ENCODE measurements at regions not wholly inside any gene's neighbourhood (a gene's known extent, or its start where the extent isn't known, plus 50 kb on each side); places are given as distances from the start of the nearest gene placed in this dataset.
"Not testable (repeated sequence)": the region's sequence is repeated elsewhere in the genome, so short reads cannot be mapped to it uniquely, and the experiment has no call there.

DNA sequence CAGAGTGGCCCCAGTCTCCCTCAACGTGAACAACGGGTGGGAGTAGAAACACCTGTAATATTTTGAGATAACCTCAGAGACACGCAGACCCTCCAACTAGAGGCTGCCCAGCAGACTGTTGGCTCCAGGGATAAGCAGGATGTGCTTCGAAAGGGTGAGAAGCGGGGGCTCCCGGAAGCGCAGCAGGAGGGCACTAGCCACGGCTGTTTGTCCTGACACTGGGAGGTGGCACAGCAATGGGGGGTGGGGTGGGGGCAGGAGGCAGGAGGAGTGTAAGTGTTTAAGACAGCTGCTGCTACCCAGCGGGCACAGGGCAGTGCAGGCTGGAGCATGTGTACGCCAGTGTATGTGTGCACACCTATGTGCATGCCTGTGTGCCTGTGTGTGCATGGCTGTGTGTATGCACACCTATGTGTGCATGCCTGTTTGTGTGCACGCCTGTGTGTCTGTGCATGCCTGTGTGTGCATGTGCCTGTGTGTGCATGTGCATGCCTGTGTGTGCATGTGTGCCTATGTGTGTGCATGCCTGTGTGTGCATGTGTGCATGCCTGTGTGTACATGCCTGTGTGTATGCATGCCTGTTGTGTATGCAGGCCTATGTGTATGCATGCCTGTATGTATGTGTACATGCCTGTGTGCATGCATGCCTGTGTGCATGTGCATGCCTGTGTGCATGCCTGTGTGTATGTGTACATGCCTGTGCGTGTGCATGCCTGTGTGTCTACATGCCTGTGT lies 154.7 kb downstream of the SHANK2 start:
- no peak for DNase-seq (ENCODE audit: low spot score)

DNA sequence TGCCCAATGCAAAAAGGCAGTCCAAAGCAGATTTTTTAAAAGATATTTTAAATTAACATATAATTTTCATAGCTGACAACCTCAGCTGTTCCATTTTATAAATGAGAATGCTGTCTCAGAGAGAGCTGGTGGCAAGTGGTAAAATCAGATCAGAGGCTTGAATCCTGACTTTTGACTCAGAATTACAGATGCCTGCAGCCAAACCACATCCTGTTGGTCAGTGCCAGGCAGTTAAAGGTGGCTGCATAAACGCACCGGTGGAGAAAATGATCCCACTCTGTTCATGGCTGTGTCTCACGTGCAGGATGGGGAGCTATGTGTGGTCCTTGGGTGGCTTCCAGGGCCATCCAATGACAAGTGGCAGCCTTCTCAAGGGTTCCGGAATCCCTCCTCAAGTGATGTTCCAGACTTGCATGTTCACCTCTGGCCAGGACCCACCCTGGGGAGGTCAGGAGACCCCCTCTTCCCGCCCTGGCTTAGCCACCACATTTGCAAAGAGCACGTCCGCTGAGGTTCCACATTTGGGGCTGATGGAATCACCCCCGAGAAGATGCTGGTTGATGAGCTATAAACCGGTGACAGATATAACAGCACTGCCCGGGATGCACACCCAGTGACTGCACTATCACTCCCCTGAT lies 155.5 kb downstream of the SHANK2 start:
- no peak for DNase-seq (ENCODE audit: low spot score)

DNA sequence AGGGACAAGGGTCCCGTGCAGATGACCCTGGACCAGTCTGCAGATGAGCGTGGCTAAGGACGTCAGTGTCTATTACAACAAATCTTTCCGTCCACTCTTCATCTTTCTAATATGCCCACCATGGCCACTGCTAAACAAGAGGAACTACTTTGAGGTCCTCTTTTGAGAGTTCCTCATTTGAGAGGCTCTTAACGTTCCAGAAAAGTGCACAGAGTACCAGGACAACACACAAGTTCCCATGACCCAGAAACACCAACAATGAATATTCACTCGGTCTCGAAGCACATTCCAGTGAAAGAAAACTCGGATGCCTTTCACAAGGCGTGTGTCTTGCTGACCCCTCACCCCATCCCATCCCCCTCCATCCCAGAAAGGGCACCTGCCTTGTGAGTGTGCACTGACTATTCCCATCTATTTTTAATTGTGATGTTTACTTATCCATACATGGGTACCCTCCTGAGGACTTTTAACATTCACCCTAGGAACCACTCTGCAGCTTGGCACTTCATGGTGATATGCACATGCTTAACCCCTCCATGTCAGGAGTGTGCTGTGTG lies 157.0 kb downstream of the SHANK2 start:
- DNase-seq (ENCODE audit: low spot score), result no peak

DNA sequence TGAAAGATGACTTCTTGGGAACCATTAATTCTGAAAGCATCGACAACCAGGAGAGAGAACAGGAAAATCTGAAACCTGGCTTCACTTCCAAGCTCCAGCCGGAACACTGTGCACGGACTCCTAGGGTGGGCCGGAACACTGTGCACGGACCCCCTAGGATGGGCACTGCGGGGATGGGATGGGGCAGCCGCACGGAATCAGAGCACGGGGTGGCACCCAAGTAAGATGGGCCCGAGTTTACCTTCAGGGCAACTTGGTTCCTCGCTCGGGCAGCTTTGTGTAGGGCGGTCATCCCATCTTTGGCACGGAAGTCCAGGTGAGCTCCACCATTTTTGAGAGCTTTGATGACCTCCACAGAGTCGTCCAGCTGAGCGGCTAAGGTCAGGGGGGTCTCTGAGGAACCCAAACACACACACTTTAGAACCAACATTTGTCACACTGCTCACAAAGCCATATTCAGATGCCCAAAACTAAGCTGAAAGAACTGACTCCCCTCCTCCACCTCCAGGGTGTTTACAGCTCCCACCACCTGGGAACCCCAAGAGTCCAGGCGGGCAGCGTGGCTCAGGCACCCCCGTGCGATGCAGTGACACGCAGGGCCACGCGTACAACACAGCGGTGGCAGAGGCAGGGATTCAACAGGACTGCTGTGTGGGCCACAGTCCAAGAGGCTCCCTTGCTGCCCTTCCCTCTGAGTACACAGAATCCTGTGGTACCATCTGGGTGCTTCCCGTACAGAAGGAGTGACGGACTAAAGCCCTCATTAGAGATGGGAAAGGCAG lies 157.9 kb downstream of the SHANK2 start:
- DNase-seq (ENCODE audit: low spot score), result no peak

DNA sequence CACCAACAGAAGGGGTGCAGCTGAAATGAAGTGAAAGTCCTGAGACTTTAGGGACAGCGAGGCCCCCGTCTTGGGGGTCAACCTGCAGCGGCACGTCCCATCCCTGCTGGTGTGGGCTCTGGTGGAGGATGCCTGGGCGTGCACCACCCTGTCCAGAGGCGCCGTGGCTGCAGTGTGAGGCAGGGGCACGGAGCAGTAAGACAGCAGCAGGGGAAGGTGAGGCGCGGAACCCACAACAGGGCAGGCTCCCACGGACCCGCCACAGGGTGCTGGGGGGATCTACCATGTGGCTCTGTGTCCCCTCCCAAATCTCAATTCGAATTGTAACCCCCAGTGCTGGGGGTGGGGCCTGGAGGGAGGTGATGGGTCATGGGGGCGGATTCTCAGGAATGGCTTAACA lies 158.6 kb downstream of the SHANK2 start:
- no peak for DNase-seq (ENCODE audit: low spot score)

DNA sequence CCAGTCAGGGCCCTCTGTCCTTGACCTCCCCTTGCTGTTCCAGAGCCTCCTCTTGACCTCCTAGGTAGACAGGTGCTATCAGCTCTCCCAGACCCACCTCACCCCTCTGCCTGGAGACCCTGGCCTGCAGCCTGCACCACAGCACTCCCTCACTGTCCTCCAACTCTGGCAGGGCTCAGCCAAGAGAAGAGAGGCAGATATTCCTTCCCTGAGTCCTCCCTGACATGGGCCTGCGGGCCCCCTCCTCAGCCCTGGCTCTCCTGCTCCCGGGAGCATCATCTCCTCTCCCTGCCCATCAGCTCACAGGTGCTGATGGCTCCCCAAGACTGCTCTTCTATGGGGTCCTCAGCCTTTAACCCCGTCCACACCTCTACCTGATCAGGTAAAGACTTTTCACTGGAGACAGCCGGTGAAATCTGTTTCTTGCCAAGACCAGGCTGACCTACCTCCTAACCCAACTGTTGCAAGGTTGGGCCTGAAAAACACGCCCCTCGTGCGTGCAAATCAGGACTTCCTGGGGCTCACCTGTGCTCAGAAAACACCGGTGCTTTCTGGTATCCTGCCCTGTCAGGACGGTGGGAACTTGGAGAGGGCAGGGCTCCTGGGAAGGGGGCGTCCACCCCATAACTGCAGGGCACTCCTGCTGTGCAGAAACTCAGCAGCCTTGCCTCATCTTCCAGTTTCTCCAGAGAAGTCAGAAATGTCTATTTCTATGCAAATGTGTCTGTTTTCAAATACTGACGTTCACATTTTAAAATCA lies 160.7 kb downstream of the SHANK2 start:
- no peak for DNase-seq (ENCODE audit: low spot score)

DNA sequence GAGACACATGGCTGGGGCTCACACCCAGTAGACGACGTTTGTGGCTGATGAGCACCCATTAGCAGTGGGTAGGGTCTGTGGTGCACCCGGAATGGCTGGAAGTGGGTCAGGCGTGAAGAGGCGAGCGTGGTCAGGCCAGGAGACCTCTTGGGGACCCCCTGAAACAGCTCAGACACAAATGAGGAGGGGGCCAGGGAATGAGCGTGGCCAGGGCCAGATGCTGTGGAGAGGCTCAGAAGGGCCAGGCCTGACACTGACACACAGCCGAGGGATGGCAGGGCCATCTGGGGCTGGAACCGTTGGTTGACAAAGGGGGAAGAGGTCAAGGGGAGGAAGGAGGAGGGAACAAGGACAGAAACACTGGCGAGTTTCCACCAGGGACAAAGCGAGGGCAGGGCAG lies 162.8 kb downstream of the SHANK2 start:
- no peak for DNase-seq (ENCODE audit: low spot score)

DNA sequence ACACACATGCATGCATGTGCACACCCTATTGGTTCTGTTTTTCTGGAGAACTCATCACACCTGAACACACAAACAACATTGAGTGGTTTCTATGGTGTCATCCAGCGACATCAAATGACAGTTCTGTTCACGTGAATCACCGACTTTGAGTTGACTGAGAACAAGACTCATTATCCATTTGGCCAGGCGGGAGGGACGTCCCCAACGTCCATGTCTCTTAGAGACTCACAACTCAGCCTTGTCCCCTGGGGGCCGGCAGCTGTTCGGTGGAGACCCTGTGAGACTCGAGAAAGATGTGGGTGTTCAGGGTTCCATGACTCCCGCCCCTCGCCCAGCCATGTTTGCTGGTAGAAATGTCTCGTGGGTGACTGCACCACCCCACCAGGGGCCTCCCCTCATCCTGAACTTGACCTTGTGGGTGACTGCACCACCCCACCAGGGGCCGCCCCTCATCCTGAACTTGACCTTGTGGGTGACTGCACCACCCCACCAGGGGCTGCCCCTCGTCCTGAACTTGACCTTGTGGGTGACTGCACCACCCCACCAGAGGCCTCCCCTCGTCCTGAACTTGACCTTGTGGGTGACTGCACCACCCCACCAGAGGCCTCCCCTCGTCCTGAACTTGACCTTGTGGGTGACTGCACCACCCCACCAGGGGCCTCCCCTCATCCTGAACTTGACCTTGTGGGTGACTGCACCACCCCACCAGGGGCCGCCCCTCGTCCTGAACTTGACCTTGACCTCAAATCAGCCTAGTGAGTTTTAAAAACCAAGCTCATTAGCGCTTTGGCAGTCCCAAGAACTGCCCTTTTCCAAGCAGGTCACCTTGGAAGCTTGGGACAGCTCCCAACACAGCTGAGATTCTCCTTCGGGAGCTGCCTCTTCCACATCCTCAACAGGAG lies 163.8 kb downstream of the SHANK2 start:
- not testable (repeated sequence) for DNase-seq (ENCODE audit: low spot score)

DNA sequence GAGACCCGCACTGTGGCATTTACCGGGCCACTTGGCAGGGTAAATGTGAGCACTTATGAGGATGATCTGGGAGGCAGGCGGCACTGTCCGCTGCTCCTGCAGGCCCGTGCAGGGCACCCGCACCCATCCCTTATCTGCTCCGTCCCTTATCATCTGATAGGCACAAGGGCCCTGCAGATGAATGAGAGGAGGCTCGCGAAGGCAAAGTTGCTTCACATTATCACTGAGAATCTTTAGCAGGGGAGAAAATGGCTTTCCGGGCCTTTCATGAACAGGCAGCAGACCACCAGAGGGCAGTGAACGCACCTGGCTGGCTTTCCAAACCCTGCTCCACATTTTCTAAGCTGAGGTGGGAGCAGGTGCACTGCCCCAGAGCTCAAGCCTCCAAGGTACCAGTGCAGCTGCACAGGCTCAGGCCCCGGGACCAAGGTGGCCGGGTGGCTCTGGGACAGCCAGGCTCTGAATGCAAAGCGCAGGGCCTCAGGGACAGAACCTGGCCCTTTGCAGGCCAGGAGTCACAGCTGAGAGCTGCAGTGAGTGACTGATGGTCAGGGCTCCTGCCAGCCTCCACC lies 165.6 kb downstream of the SHANK2 start:
- peak; percentile 84 for DNase-seq (ENCODE audit: low spot score)

DNA sequence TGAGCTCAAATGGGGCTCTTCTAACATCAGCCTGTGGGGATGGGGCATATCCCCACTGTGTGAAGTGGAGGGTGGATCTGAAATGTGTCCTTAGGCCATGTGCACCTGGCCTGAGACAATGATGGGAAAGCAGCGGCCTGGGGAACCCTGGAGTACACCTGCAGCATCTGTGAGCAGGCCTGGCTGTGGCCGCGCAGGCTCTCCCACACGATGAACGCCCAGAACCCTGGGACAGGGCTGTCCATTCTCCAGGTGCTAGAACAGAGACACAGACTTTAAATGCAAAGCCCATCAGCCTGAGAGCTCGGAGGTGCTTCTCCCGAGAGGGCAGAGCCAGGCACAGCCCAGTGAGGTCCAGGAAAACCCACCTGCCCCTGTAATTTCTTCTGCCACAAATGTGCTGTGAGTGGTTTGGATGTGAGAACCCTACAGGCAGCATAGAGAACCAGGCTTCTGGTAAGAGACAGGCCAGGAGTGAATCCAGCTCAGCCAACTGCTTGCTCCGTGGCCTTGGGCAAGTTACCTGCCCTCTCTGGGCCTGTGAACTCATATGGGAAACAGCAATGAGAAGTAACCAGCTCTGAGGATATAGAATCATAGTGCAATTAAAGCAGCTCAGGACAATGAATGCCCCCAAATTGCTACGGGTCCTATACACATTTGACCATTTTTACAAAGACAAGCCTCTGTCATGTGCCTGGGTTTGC lies 167.9 kb downstream of the SHANK2 start:
- DNase-seq (ENCODE audit: low spot score), result no peak

DNA sequence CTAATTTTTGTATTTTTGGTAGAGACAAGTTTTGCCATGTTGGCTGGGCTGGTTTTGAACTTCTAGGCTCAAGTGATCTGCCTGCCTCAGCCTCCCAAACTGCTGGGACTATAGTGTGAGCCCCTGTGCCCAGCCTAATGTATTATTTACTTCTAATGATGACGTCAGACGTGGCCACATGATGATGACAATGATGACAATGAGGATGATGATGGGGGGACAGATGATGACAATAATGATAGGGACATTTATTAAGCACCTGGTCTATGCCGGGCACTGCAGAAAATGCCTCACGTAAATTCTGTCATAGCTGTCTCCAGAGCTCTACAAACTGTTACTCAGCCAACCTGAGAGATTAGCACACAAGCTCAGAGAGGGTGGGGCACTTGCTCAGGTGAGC lies 169.3 kb downstream of the SHANK2 start:
- DNase-seq (ENCODE audit: low spot score), result no peak

DNA sequence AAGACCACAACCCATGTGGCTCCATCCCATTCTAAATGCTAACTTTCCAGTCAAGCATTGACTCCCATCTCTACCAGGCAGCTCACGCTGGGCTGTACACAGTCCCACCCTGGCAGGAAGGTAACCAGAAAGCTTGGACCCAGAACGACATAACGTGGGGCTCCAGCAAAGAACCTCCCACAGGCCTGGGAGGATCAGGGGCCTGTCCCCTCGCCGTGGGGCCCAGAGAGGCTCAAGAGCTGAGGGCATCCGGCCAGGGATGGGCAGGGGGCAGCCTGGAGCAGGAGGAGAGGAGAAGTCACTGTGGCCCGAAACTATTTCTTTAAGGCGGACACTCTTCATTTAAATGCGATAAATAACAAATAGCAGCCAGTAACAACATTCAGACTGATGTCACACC lies 169.9 kb downstream of the SHANK2 start:
- no peak for DNase-seq (ENCODE audit: low spot score)

DNA sequence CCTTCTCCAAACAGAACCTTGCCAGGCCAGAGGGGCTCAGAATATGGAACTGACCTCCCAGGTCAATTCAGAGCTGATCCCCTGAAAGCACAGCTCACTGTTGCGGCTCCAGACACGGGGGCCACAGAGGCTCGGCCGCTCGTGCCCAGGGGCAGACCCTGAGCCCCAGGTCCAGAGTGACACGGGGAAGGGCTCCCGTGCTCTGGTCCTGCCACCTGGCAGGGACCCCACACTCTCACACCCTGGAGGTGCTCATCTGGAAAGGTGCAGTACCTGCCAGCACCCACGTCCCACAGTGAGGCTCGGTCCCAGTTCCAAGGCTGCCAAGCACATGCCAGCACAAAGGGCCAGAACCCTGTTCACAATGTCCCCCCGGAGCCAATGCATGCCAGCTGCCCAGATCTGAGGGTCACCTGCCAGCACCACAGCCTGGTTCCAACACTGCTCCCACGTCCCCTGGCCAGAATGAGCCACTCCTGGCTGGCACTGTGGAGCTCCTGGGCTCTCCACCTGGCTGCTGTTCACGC lies 170.6 kb downstream of the SHANK2 start:
- DNase-seq (ENCODE audit: low spot score), result no peak

DNA sequence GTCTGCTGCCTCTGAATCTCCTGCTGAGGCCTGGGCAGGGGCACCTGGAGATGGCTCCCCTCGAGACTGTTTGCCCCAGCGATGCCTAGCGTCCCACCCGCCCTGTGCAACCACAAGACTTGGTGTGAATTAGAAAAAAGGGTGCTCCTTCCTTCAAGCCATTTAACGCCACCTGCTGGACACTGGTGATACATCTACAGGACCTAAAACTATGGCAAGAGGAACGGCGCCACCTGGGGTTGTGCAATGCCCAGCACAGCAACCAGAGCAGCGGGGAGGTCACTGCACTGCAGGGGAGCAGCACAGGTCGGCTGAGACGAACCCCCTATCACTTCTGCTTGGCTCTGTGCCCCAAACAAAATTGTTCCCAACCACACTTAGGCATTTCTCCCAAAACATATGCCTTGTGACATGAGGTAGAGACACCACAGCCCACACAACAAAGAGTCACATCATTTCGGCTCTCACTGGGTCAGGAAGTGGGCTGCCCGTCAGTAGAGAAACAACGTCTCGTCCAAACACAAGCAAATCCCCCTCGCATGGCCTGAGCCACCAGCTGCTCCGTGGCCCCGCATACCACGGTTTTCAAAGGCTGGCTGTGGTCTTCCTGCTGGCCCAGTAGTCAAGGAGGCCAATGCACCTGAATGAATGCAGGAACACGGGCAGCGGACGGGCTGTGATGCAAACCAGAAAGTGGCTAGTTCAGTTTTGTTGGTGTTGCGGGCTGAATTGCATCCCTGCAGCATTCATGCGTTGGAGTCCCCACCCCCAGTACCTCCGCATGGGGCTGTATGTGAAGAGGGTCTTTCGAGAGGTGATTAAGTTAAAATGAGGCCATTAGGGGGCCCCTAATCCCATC lies 171.9 kb downstream of the SHANK2 start:
- DNase-seq (ENCODE audit: low spot score), result peak; percentile 85

DNA sequence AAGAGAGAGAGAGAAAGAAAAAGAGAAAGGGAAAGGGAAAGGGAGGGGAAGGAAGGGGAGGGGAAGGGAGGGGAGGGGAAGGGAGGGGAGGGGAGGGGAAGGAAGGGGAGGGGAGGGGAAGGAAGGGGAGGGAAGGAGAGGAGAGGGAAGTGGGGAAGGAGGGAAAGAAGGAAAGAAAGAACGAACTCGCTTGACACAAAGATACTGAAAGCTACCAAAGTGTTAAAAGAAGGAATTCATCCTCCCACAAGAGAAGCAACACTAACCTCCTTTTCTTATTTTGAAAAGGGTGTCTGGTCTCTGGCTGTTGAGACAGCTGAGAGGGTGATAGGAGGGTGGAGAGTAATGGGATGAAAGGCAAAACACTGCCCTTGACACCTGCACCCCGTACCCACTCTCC lies 172.6 kb downstream of the SHANK2 start:
- no peak for DNase-seq (ENCODE audit: low spot score)

DNA sequence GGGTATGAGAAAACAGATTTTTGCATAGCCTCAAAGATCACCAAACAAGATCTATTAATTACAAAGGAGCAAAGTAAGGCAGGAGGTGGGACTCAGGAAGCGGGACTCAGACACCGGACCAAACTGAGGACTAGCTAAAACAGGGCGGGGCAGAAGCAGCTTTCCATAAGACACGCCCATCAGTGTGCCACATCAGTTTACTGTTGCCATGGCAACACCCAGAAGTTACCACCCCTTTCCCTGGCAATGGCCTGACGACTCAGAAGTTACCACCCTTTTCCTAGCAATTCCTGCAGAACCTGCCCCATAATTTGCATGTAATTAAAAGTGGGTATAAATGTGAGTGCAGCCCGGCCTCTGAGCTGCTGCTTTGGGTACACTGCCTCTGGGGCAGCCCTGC lies 173.9 kb downstream of the SHANK2 start:
- no peak for DNase-seq (ENCODE audit: low spot score)

DNA sequence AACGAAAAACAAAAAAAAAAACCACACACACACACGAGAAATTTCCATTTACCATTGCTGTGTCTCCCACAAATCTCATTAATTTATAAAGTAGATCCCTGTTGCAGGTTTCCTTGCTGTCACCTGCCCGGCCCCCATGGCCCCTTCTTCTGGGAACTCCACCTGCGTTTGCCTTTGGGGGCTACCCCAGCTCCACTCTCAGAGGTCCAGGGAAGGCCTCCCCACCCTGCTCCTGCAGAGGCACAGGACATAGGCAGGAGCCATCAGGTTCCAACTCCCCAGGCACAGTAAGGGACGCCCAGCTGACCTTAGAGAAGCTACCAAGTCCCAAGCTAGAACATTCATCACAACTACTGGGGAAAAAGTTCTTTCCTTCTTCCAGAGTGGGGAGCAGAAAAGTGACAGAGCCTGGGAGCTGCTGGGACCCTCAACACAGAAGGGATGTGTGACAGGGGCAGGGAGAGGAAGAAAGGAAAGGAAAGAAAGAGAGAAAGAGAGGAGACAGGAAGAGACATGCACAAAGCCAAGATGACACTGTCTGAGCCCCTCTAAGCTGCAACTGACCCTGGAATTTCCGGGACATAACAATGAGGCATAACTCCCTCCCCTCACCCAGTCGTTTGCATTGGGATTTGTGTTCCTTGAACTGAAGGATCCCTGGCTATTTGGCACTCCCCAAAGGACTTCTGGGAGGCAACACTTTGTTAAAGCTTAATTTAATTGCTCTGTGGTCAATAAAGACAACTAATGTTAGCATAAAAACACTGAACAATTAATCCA lies 175.7 kb downstream of the SHANK2 start:
- no peak for DNase-seq (ENCODE audit: low spot score)

DNA sequence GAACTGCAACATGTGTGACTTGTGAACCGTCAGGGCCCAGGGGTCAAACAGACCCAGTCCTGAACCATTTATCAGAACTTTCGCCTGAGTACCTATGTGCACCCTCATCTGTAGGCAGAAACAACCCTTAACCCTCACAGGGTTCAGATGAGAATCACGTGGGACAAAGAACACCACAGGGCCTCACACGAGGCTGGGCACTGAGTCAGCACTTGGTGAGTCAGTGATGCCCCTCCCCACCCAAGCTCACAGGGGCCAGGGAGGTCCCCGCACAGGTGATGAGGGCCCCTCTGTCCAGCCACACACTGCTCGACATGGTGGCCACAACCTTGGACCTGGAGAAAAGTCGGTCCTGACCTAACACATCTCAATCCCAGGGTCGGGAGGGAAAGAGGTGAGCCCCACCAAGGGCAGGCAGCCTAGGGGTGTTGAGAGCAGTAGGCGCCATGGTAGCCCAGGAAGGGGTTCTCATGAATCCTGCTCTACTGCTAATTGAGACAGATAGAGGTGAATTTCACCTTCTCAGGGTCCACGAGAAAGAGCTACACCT lies 176.4 kb downstream of the SHANK2 start:
- no peak for DNase-seq (ENCODE audit: low spot score)
